ENCODE measurements at regions not wholly inside any gene's neighbourhood (a gene's known extent, or its start where the extent isn't known, plus 50 kb on each side); places are given as distances from the start of the nearest gene placed in this dataset.

DNA sequence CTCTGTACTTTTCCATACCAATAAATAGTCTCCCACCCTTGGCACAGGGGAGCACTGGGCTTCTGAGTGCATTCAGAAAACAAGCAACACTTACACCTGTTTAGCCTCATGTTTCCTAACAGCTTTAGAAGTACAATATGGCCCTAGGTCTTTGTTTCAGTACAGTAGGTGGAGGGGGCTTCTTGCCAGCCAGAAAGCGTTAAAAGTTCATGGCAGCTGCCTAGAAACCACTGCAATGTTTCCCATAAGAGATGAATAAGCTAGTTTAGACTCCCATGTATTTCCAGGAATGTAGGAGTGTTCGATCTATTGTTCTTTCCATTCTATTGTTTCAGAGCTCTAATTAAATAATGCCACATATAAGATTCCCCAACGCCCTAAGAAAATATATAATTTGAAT, 444.8 kb downstream of the ARHGEF28 start:
- H3K4me1 ChIP-seq (ENCODE audit: control insufficient read depth, insufficient read depth, low read length) = peaks cover 18% of the 10 kb centered on the region
- H3K9me3 ChIP-seq (ENCODE audit: control insufficient read depth, low read length) = no peaks in the 10 kb centered on the region
- no peak overlapping the region for H3K4me3 ChIP-seq (ENCODE audit: insufficient read depth, low read depth, low read length)
- H3K27me3 ChIP-seq (ENCODE audit: control insufficient read depth, insufficient read depth, low read length, poor library complexity, severe bottlenecking) = no peaks in the 10 kb centered on the region
- no peak overlapping the region for H3K27ac ChIP-seq (ENCODE audit: insufficient read depth, low read depth, low read length, poor library complexity, severe bottlenecking)
- no peaks in the 10 kb centered on the region for H3K36me3 ChIP-seq (ENCODE audit: control insufficient read depth, insufficient read depth, low read length)
- WGBS, 2 experiments = 92 to 99% methylated on average over 2 to 3 of the region's 3 CpGs

DNA sequence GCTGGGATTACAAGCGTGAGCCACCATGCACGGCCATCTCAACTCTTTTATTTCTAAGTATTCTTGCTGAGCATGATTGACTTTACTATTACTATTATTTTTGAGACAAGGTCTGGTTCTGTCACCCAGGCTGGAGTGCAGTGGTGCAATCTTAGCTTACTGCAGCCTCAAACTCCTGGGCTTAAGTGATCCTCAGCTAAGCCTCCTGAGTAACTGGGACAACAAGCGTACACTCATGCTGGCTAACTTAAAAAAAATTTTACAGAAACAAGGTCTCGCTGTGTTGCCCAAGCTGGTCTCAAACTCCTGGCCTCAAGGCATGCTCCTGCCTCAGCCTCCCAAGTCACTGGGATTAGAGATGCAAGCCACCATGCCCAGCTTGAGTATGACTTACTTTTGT, 443.7 kb downstream of the ARHGEF28 start:
- Histone ChIP-seq H3K4me1 (ENCODE audit: control insufficient read depth, insufficient read depth, low read length) (peaks cover 10% of the 10 kb centered on the region), H3K27ac (ENCODE audit: insufficient read depth, low read depth, low read length, poor library complexity, severe bottlenecking) (no peak overlapping the region), H3K9me3 (ENCODE audit: control insufficient read depth, low read length) (no peaks in the 10 kb centered on the region), H3K27me3 (ENCODE audit: control insufficient read depth, insufficient read depth, low read length, poor library complexity, severe bottlenecking) (no peaks in the 10 kb centered on the region), H3K4me3 (ENCODE audit: insufficient read depth, low read depth, low read length) (no peak overlapping the region), H3K36me3 (ENCODE audit: control insufficient read depth, insufficient read depth, low read length) (no peaks in the 10 kb centered on the region)
- WGBS, 2 experiments = 94 to 97% methylated on average over 4 of the region's 4 CpGs

DNA sequence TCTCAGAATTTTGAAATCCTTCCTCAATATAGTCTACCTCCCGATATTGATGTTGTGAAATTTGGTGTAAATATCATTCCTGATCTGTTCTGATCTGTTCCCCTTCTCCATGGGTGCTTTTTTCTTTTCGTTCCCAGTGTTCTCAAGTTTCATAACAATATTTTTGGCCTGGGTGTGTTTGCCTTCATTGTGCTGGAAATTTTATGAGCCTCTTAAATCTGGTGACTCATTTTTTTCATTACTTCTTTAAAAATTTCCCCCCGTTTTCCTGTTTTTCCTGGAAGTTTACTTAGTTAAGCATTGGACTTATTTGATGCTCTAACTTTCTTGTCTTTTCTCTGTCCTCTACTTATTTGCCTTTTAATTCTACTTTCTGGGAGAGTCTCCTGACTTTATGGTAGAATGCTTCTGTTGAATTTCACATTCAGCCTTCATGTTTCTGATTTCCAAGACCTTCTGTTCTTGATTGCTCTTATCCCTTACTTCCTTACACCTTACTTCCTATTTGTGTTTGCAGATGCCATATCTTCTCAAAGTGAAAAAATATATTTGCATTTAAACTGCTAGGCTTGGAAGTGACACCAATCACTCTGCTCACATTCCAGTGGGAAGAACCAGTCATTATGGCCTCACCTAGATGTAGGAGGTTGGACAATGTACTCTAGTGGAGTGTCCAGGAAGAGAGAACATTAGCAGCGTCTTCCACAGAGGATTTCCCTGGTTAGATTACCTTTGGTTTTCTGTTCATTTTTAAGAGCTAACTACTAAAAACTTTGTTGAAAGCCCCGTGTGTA, 441.9 kb downstream of the ARHGEF28 start:
- no peaks in the 10 kb centered on the region for H3K9me3 ChIP-seq (ENCODE audit: control insufficient read depth, low read length)
- whole genome bisulfite sequencing, 2 experiments = 90 to 94% methylated on average over 3 to 5 of the region's 5 CpGs

DNA sequence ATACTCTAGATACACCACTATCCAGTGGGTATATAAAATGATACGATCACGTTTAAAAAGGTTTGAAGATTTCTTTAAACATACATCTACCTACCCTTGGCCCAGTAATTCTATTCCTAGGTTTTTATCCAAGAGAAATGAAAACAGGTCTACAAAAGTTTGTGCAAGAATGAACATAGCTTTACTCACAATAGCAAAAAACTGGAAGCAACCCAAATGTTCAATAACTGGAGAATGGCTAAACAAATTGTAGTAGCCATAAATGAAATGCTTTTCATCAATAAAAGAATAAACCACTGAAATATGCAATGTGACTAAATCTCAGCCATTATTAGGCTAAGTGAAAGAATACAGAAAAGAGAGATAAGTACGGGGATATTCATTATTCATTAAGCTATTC, 438.9 kb downstream of the ARHGEF28 start:
- no peak overlapping the region for H3K27ac ChIP-seq (ENCODE audit: insufficient read depth, low read depth, low read length, poor library complexity, severe bottlenecking)
- no peaks in the 10 kb centered on the region for H3K27me3 ChIP-seq (ENCODE audit: control insufficient read depth, insufficient read depth, low read length, poor library complexity, severe bottlenecking)
- H3K36me3 ChIP-seq (ENCODE audit: control insufficient read depth, insufficient read depth, low read length) = no peaks in the 10 kb centered on the region
- no peak overlapping the region for H3K4me3 ChIP-seq (ENCODE audit: insufficient read depth, low read depth, low read length)
- WGBS, 2 experiments = 97 to 100% methylated on average over 2 of the region's 3 CpGs
- H3K9me3 ChIP-seq (ENCODE audit: control insufficient read depth, low read length) = no peaks in the 10 kb centered on the region
- H3K4me1 ChIP-seq (ENCODE audit: control insufficient read depth, insufficient read depth, low read length) = no peaks in the 10 kb centered on the region

More for the DNA sequence above, 441.9 kb downstream of the ARHGEF28 start:
- Histone ChIP-seq H3K4me1 (ENCODE audit: control insufficient read depth, insufficient read depth, low read length) (no peaks in the 10 kb centered on the region), H3K27me3 (ENCODE audit: control insufficient read depth, insufficient read depth, low read length, poor library complexity, severe bottlenecking) (no peaks in the 10 kb centered on the region), H3K4me3 (ENCODE audit: insufficient read depth, low read depth, low read length) (no peak overlapping the region), H3K36me3 (ENCODE audit: control insufficient read depth, insufficient read depth, low read length) (no peaks in the 10 kb centered on the region), H3K27ac (ENCODE audit: insufficient read depth, low read depth, low read length, poor library complexity, severe bottlenecking) (no peak overlapping the region)

- no peak overlapping the region for H3K4me3 ChIP-seq (ENCODE audit: insufficient read depth, low read depth, low read length)
- H3K27me3 ChIP-seq (ENCODE audit: control insufficient read depth, insufficient read depth, low read length, poor library complexity, severe bottlenecking) = no peaks in the 10 kb centered on the region
- H3K4me1 ChIP-seq (ENCODE audit: control insufficient read depth, insufficient read depth, low read length) = no peaks in the 10 kb centered on the region
- no peaks in the 10 kb centered on the region for H3K9me3 ChIP-seq (ENCODE audit: control insufficient read depth, low read length)
- H3K27ac ChIP-seq (ENCODE audit: insufficient read depth, low read depth, low read length, poor library complexity, severe bottlenecking) = no peak overlapping the region
- H3K36me3 ChIP-seq (ENCODE audit: control insufficient read depth, insufficient read depth, low read length) = no peaks in the 10 kb centered on the region
Measured at GRCh38 chr5:74064225-74064624, 438.2 kb downstream of the ARHGEF28 start.

- no peak overlapping the region for H3K27ac ChIP-seq (ENCODE audit: insufficient read depth, low read depth, low read length, poor library complexity, severe bottlenecking)
- H3K4me1 ChIP-seq (ENCODE audit: control insufficient read depth, insufficient read depth, low read length) = no peaks in the 10 kb centered on the region
- H3K27me3 ChIP-seq (ENCODE audit: control insufficient read depth, insufficient read depth, low read length, poor library complexity, severe bottlenecking) = no peaks in the 10 kb centered on the region
- 82 to 84% methylated on average over 2 to 3 of the region's 3 CpGs for WGBS, 2 experiments
- H3K4me3 ChIP-seq (ENCODE audit: insufficient read depth, low read depth, low read length) = no peak overlapping the region
- no peaks in the 10 kb centered on the region for H3K36me3 ChIP-seq (ENCODE audit: control insufficient read depth, insufficient read depth, low read length)
- H3K9me3 ChIP-seq (ENCODE audit: control insufficient read depth, low read length) = no peaks in the 10 kb centered on the region
Measured at GRCh38 chr5:74063821-74064220, 437.8 kb downstream of the ARHGEF28 start.

- no peak overlapping the region for H3K27ac ChIP-seq (ENCODE audit: insufficient read depth, low read depth, low read length, poor library complexity, severe bottlenecking)
- WGBS, 2 experiments = 92 to 98% methylated on average over 3 to 4 of the region's 4 CpGs
- H3K27me3 ChIP-seq (ENCODE audit: control insufficient read depth, insufficient read depth, low read length, poor library complexity, severe bottlenecking) = no peaks in the 10 kb centered on the region
- H3K9me3 ChIP-seq (ENCODE audit: control insufficient read depth, low read length) = no peaks in the 10 kb centered on the region
- no peaks in the 10 kb centered on the region for H3K4me1 ChIP-seq (ENCODE audit: control insufficient read depth, insufficient read depth, low read length)
- H3K36me3 ChIP-seq (ENCODE audit: control insufficient read depth, insufficient read depth, low read length) = no peaks in the 10 kb centered on the region
- H3K4me3 ChIP-seq (ENCODE audit: insufficient read depth, low read depth, low read length) = no peak overlapping the region
Measured at GRCh38 chr5:74063346-74063745, 437.4 kb downstream of the ARHGEF28 start.

GRCh38 chr5:74061292-74061691, 435.3 kb downstream of the ARHGEF28 start:
- no peak overlapping the region for H3K27ac ChIP-seq (ENCODE audit: insufficient read depth, low read depth, low read length, poor library complexity, severe bottlenecking)
- WGBS, 2 experiments = 90 to 100% methylated on average over 1 of the region's 1 CpG
- no peaks in the 10 kb centered on the region for H3K36me3 ChIP-seq (ENCODE audit: control insufficient read depth, insufficient read depth, low read length)
- no peaks in the 10 kb centered on the region for H3K27me3 ChIP-seq (ENCODE audit: control insufficient read depth, insufficient read depth, low read length, poor library complexity, severe bottlenecking)
- H3K4me3 ChIP-seq (ENCODE audit: insufficient read depth, low read depth, low read length) = no peak overlapping the region
- H3K4me1 ChIP-seq (ENCODE audit: control insufficient read depth, insufficient read depth, low read length) = no peaks in the 10 kb centered on the region
- no peaks in the 10 kb centered on the region for H3K9me3 ChIP-seq (ENCODE audit: control insufficient read depth, low read length)

- no peaks in the 10 kb centered on the region for H3K27me3 ChIP-seq (ENCODE audit: control insufficient read depth, insufficient read depth, low read length, poor library complexity, severe bottlenecking)
- no peaks in the 10 kb centered on the region for H3K9me3 ChIP-seq (ENCODE audit: control insufficient read depth, low read length)
- 83 to 86% methylated on average over 1 of the region's 1 CpG for WGBS, 2 experiments
- no peak overlapping the region for H3K4me3 ChIP-seq (ENCODE audit: insufficient read depth, low read depth, low read length)
- H3K36me3 ChIP-seq (ENCODE audit: control insufficient read depth, insufficient read depth, low read length) = no peaks in the 10 kb centered on the region
- peaks cover 14% of the 10 kb centered on the region for H3K4me1 ChIP-seq (ENCODE audit: control insufficient read depth, insufficient read depth, low read length)
- H3K27ac ChIP-seq (ENCODE audit: insufficient read depth, low read depth, low read length, poor library complexity, severe bottlenecking) = no peak overlapping the region
Measured at GRCh38 chr5:74059706-74060105, 433.7 kb downstream of the ARHGEF28 start.

DNA sequence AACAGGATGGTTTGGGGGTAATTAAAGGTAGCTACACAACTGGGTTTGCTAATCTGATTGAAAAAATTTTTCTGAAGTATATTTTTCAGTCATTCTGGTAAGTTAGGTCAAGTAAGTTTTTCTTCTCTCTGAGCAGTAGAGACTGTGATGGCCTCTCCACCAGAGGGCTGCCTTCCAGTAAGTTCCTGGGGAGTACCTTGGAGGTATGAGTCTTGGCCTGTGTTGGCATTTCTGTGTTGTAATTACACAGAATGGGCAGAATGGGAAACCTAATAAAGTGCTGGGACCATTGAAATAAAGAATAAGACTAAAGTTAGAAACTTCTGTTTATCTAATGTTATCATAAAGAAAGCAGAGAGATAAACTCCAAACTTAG, 430.8 kb downstream of the ARHGEF28 start:
- peaks cover 19% of the 10 kb centered on the region for H3K4me1 ChIP-seq (ENCODE audit: control insufficient read depth, insufficient read depth, low read length)
- no peak overlapping the region for H3K27ac ChIP-seq (ENCODE audit: insufficient read depth, low read depth, low read length, poor library complexity, severe bottlenecking)
- no peaks in the 10 kb centered on the region for H3K9me3 ChIP-seq (ENCODE audit: control insufficient read depth, low read length)
- no peak overlapping the region for H3K4me3 ChIP-seq (ENCODE audit: insufficient read depth, low read depth, low read length)
- H3K27me3 ChIP-seq (ENCODE audit: control insufficient read depth, insufficient read depth, low read length, poor library complexity, severe bottlenecking) = no peaks in the 10 kb centered on the region
- no peaks in the 10 kb centered on the region for H3K36me3 ChIP-seq (ENCODE audit: control insufficient read depth, insufficient read depth, low read length)

Data from ectodermal cell (in vitro differentiated cells).